ENCODE measurements at regions not wholly inside any gene's neighbourhood (a gene's known extent, or its start where the extent isn't known, plus 50 kb on each side); places are given as distances from the start of the nearest gene placed in this dataset.

DNA sequence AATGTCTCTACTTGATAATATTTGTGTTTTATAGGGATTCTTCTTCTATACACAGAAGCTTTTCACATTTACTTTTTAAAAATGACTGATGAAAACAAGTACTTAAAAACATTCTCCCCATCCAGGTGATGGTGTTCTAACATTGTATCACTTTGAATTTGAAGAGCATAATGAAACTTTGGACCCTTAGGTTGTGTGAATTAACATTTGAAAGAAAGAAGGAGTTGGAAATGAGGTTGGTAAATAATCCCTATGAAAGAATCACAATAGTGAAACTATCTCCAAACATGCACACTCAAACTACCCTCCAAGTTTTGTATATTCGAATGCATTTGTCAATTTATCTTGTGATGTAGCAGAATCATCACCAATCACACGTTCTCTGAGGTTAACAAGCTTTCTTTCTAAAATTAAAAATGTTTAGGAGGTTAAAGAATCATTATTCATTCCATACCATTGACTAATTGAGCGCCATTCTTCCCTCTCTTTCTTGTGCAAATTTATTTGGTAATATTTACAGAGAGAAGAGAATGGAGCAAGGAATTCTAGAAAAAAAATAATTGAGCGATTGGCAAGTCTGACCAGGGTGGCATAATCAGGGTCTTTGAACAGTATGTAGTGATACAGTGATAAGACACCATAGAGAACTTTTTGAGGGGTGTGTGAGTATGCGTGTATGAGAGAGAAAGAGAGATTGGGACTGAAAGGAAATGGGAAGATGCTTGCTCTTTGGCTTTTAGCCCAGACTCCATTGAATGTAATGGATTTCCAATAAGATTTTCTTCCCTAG, 260.0 kb upstream of the NRXN1 start (continued):
- TF ChIP-seq, protein P1, sequence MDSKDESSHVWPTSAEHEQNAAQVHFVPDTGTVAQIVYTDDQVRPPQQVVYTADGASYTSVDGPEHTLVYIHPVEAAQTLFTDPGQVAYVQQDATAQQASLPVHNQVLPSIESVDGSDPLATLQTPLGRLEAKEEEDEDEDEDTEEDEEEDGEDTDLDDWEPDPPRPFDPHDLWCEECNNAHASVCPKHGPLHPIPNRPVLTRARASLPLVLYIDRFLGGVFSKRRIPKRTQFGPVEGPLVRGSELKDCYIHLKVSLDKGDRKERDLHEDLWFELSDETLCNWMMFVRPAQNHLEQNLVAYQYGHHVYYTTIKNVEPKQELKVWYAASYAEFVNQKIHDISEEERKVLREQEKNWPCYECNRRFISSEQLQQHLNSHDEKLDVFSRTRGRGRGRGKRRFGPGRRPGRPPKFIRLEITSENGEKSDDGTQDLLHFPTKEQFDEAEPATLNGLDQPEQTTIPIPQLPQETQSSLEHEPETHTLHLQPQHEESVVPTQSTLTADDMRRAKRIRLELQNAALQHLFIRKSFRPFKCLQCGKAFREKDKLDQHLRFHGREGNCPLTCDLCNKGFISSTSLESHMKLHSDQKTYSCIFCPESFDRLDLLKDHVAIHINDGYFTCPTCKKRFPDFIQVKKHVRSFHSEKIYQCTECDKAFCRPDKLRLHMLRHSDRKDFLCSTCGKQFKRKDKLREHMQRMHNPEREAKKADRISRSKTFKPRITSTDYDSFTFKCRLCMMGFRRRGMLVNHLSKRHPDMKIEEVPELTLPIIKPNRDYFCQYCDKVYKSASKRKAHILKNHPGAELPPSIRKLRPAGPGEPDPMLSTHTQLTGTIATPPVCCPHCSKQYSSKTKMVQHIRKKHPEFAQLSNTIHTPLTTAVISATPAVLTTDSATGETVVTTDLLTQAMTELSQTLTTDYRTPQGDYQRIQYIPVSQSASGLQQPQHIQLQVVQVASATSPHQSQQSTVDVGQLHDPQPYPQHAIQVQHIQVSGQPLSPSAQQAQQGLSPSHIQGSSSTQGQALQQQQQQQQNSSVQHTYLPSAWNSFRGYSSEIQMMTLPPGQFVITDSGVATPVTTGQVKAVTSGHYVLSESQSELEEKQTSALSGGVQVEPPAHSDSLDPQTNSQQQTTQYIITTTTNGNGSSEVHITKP (tag by site-specific recombination; IDR thresholded peaks at IDR 0.05), result no peak
- TF ChIP-seq, protein P2, sequence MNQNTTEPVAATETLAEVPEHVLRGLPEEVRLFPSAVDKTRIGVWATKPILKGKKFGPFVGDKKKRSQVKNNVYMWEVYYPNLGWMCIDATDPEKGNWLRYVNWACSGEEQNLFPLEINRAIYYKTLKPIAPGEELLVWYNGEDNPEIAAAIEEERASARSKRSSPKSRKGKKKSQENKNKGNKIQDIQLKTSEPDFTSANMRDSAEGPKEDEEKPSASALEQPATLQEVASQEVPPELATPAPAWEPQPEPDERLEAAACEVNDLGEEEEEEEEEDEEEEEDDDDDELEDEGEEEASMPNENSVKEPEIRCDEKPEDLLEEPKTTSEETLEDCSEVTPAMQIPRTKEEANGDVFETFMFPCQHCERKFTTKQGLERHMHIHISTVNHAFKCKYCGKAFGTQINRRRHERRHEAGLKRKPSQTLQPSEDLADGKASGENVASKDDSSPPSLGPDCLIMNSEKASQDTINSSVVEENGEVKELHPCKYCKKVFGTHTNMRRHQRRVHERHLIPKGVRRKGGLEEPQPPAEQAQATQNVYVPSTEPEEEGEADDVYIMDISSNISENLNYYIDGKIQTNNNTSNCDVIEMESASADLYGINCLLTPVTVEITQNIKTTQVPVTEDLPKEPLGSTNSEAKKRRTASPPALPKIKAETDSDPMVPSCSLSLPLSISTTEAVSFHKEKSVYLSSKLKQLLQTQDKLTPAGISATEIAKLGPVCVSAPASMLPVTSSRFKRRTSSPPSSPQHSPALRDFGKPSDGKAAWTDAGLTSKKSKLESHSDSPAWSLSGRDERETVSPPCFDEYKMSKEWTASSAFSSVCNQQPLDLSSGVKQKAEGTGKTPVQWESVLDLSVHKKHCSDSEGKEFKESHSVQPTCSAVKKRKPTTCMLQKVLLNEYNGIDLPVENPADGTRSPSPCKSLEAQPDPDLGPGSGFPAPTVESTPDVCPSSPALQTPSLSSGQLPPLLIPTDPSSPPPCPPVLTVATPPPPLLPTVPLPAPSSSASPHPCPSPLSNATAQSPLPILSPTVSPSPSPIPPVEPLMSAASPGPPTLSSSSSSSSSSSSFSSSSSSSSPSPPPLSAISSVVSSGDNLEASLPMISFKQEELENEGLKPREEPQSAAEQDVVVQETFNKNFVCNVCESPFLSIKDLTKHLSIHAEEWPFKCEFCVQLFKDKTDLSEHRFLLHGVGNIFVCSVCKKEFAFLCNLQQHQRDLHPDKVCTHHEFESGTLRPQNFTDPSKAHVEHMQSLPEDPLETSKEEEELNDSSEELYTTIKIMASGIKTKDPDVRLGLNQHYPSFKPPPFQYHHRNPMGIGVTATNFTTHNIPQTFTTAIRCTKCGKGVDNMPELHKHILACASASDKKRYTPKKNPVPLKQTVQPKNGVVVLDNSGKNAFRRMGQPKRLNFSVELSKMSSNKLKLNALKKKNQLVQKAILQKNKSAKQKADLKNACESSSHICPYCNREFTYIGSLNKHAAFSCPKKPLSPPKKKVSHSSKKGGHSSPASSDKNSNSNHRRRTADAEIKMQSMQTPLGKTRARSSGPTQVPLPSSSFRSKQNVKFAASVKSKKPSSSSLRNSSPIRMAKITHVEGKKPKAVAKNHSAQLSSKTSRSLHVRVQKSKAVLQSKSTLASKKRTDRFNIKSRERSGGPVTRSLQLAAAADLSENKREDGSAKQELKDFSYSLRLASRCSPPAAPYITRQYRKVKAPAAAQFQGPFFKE (tag by site-specific recombination; IDR thresholded peaks at IDR 0.05; ENCODE audit: borderline replicate concordance), result no peak
- no peak for TF ChIP-seq BCL11B (tag by site-specific recombination; IDR thresholded peaks at IDR 0.05; ENCODE audit: low read depth)

DNA sequence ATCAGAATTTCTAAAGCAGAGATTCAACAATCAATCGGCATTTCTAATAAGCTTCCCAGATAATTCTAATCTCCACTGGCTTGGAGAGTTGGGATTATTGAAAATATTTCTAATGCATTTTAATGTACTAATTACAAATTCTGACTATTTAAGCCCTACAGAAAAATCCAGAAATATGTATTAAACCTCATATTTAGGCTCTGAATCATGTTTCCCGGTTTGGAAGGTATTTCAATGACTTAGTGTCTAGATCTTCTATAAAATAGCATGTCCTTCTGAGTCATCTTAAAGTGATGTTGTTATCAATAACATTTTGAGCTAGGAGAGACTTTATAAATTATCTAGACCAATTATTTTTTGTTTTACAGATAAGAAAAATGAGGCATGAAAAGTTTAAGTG, 258.8 kb upstream of the NRXN1 start:
- Histone ChIP-seq H3K4me3 (ENCODE audit: low read depth, low read length) (no peak overlapping the region), H3K4me1 (ENCODE audit: control insufficient read depth, insufficient read depth, low read length) (no peaks in the 10 kb centered on the region), H3K36me3 (ENCODE audit: control insufficient read depth in 2 of 2, insufficient read depth in 1 of 2, low read length in 2 of 2) (no peaks in the 10 kb centered on the region), H3K27ac (ENCODE audit: extremely low read depth, low read depth, low read length) (no peak overlapping the region), H3K9me3 (ENCODE audit: control insufficient read depth, insufficient read depth, low read depth, low read length) (no peaks in the 10 kb centered on the region)
- TF ChIP-seq ZNF501 (tag by site-specific recombination; IDR thresholded peaks at IDR 0.05) (no peak), ZNF133 (tag by site-specific recombination; IDR thresholded peaks at IDR 0.05) (no peak), ZNF747 (tag by site-specific recombination; IDR thresholded peaks at IDR 0.05) (no peak), ZNF596 (tag by site-specific recombination; IDR thresholded peaks at IDR 0.05) (no peak)
- ChIA-PET CTCF (no interaction called here), POLR2A (no interaction called here)

DNA sequence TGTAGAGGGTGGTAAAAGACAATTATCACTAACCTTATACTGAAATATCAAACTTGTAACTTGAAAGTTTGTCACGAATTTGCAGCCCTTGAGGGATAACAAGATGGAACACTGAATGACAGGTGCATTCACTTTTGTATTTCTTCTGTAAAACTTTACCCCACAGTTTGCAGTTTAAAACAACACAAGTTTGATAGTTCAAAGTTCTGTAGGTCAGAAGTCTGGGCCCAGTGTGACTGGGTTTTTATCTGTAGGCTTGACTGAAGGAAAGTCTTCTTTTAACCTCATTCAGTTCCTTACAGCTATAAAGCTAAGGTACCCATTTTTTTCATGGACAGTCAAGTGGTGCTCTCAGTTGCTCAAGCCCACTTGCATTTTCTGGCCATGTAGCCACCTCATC, 257.1 kb upstream of the NRXN1 start:
- H3K36me3 ChIP-seq (ENCODE audit: control insufficient read depth in 2 of 2, insufficient read depth in 1 of 2, low read length in 2 of 2), result no peaks in the 10 kb centered on the region
- H3K9me3 ChIP-seq (ENCODE audit: control insufficient read depth, insufficient read depth, low read depth, low read length), result no peaks in the 10 kb centered on the region
- ChIA-PET CTCF (no interaction called here), POLR2A (no interaction called here)
- H3K27ac ChIP-seq (ENCODE audit: extremely low read depth, low read depth, low read length), result no peak overlapping the region
- no peaks in the 10 kb centered on the region for H3K4me1 ChIP-seq (ENCODE audit: control insufficient read depth, insufficient read depth, low read length)
- H3K4me3 ChIP-seq (ENCODE audit: low read depth, low read length), result no peak overlapping the region
- TF ChIP-seq, protein P3, sequence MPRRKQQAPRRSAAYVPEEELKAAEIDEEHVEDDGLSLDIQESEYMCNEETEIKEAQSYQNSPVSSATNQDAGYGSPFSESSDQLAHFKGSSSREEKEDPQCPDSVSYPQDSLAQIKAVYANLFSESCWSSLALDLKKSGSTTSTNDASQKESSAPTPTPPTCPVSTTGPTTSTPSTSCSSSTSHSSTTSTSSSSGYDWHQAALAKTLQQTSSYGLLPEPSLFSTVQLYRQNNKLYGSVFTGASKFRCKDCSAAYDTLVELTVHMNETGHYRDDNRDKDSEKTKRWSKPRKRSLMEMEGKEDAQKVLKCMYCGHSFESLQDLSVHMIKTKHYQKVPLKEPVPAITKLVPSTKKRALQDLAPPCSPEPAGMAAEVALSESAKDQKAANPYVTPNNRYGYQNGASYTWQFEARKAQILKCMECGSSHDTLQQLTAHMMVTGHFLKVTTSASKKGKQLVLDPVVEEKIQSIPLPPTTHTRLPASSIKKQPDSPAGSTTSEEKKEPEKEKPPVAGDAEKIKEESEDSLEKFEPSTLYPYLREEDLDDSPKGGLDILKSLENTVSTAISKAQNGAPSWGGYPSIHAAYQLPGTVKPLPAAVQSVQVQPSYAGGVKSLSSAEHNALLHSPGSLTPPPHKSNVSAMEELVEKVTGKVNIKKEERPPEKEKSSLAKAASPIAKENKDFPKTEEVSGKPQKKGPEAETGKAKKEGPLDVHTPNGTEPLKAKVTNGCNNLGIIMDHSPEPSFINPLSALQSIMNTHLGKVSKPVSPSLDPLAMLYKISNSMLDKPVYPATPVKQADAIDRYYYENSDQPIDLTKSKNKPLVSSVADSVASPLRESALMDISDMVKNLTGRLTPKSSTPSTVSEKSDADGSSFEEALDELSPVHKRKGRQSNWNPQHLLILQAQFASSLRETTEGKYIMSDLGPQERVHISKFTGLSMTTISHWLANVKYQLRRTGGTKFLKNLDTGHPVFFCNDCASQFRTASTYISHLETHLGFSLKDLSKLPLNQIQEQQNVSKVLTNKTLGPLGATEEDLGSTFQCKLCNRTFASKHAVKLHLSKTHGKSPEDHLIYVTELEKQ (tag by site-specific recombination; IDR thresholded peaks at IDR 0.05; ENCODE audit: borderline replicate concordance), result no peak
- TF ChIP-seq ZNF274 (IDR thresholded peaks at IDR 0.05; ENCODE audit: low read length) (no peak), ZNF274 (tag by site-specific recombination; IDR thresholded peaks at IDR 0.05; ENCODE audit: borderline replicate concordance) (no peak), ZNF324 (tag by site-specific recombination; IDR thresholded peaks at IDR 0.05) (no peak), ZFP3 (tag by site-specific recombination; IDR thresholded peaks at IDR 0.05; ENCODE audit: low read depth) (no peak), ZNF239 (tag by site-specific recombination; IDR thresholded peaks at IDR 0.05) (no peak), ZNF837 (tag by site-specific recombination; IDR thresholded peaks at IDR 0.05) (no peak), FEZF1 (tag by site-specific recombination; IDR thresholded peaks at IDR 0.05) (no peak), ZBTB8A (tag by site-specific recombination; IDR thresholded peaks at IDR 0.05) (no peak)
- TF ChIP-seq, protein P4, sequence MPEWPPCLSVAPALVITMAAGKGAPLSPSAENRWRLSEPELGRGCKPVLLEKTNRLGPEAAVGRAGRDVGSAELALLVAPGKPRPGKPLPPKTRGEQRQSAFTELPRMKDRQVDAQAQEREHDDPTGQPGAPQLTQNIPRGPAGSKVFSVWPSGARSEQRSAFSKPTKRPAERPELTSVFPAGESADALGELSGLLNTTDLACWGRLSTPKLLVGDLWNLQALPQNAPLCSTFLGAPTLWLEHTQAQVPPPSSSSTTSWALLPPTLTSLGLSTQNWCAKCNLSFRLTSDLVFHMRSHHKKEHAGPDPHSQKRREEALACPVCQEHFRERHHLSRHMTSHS (tag by site-specific recombination; IDR thresholded peaks at IDR 0.05), result no peak
